ENCODE measurements at regions not wholly inside any gene's neighbourhood (a gene's known extent, or its start where the extent isn't known, plus 50 kb on each side); places are given as distances from the start of the nearest gene placed in this dataset.

- TF ChIP-seq POLR2A (IDR thresholded peaks at IDR 0.05) (no peak), CTCF (IDR thresholded peaks at IDR 0.05) (no peak), POLR2AphosphoS5 (IDR thresholded peaks at IDR 0.05) (no peak)
Observed at GRCh38 chr5:90221951-90222350, 187.6 kb downstream of the CETN3 start.
